HepG2 (cell line): ENCODE measurements at regions not wholly inside any gene's neighbourhood (a gene's known extent, or its start where the extent isn't known, plus 50 kb on each side); places are given as distances from the start of the nearest gene placed in this dataset.

Experiments used
- ATAC-seq: fragments of 200-7000 bp; cut with Tn5 transposase; 3 replicates; pipeline ENCODE4 v1.9.1; 2020; ENCODE audit warnings: mild to moderate bottlenecking, moderate library complexity
- BruUV-seq: library from RNA; stranded (reverse); fragments of 400-500 nt; replicated peaks from 2 replicates; lab custom pipeline; 2021; lab: Mats Ljungman, UMichigan
- CTCF ChIA-PET: fragments of 300-600 bp; formaldehyde crosslinking; extraction: SDS; loops from one replicate; lab custom pipeline; 2021; ENCODE audit warnings: low total read pairs, inconsistent platforms, low intra/inter-chr PET ratio; lab: Yijun Ruan, JAX
- POLR2A ChIA-PET: fragments of 350-600 bp; sonication (Branson Sonifier 250); formaldehyde crosslinking; loops from one replicate; lab custom pipeline; 2020; ENCODE audit warnings: antibody characterized with exemption, inconsistent platforms; lab: Yijun Ruan, JAX
- DNase-seq: peaks from one replicate; pipeline ENCODE4 v3.0.0-alpha.2; 2015; ENCODE audit warnings: low spot score
- FAIRE-seq: peaks from 3 replicates; lab custom pipeline; 2011; peaks lifted over from hg19 to GRCh38; lab: Jason Lieb, UNC
- H2AFZ ChIP-seq: one replicate; pipeline ENCODE4 v1.6.1; 2011; ENCODE audit warnings: low read length, inconsistent platforms
- H3K27ac ChIP-seq: fragments of 300-600 bp; 3 replicates; pipeline ENCODE4 v1.8.0; 2011; ENCODE audit warnings: mixed run types, mild to moderate bottlenecking, mixed read lengths, low read length, inconsistent platforms; ENCODE audit not compliant: insufficient read depth; ENCODE audit errors: extremely low read length
- H3K27me3 ChIP-seq, 2 experiments: fragments of 200-600 bp in 1 of 2; 2 replicates in 1 of 2; 3 replicates in 1 of 2; pipeline versions ENCODE4 v1.6.0 to v1.8.0; 2011; ENCODE audit warnings: low read length in 2 of 2, mild to moderate bottlenecking in 2 of 2, moderate library complexity in 2 of 2, inconsistent platforms in 1 of 2; ENCODE audit not compliant: insufficient read depth in 2 of 2, control insufficient read depth in 1 of 2
- H3K36me3 ChIP-seq, 2 experiments: fragments of 200-600 bp in 1 of 2; replicated peaks in 1 of 2; 2 replicates in 1 of 2; 3 replicates in 1 of 2; pipeline versions ENCODE4 v1.5.1 to v1.8.0; 2011; ENCODE audit warnings: low read length in 2 of 2, inconsistent platforms in 1 of 2; ENCODE audit not compliant: insufficient read depth in 2 of 2, control insufficient read depth in 1 of 2
- H3K4me1 ChIP-seq: 2 replicates; pipeline ENCODE4 v1.5.1; 2012; ENCODE audit warnings: low read length, inconsistent platforms; ENCODE audit not compliant: insufficient read depth
- H3K4me2 ChIP-seq: 2 replicates; pipeline ENCODE4 v1.6.0; 2011; ENCODE audit warnings: low read depth, low read length, inconsistent platforms
- H3K4me3 ChIP-seq, 3 experiments: fragments of 200-600 bp in 1 of 3; sonication (generic), shearing (Covaris generic) in 1 of 3; replicated peaks in 1 of 3; 2 replicates each; pipeline ENCODE4 v1.5.1; 2011 to 2016; ENCODE audit warnings: low read length in 3 of 3, inconsistent platforms in 2 of 3, low read depth in 2 of 3, mild to moderate bottlenecking in 2 of 3, control low read depth in 1 of 3, mixed read lengths in 1 of 3; ENCODE audit not compliant: insufficient read depth in 1 of 3
- H3K79me2 ChIP-seq: one replicate; pipeline ENCODE4 v1.6.1; 2011; ENCODE audit warnings: low read length, inconsistent platforms; ENCODE audit not compliant: insufficient read depth
- H3K9ac ChIP-seq: 2 replicates; pipeline ENCODE4 v1.6.0; 2011; ENCODE audit warnings: mild to moderate bottlenecking, low read depth, low read length, inconsistent platforms; ENCODE audit not compliant: insufficient read depth
- H3K9me3 ChIP-seq: 2 replicates; pipeline ENCODE4 v1.5.1; 2012; ENCODE audit warnings: mild to moderate bottlenecking, low read length
- H4K20me1 ChIP-seq: 2 replicates; pipeline ENCODE4 v1.6.0; 2011; ENCODE audit warnings: inconsistent platforms, mild to moderate bottlenecking, low read length, moderate library complexity; ENCODE audit not compliant: insufficient read depth
- HMG20A ChIP-seq: IDR thresholded peaks from 2 replicates; pipeline ENCODE4 v1.6.1; 2016; ENCODE audit warnings: borderline replicate concordance
- NR2F6 ChIP-seq, 2 experiments: IDR thresholded peaks; 2 replicates each; pipeline ENCODE4 v1.6.1; 2016; ENCODE audit warnings: antibody characterized with exemption in 1 of 2, mild to moderate bottlenecking in 1 of 2
- RORA ChIP-seq: sonication (generic); formaldehyde crosslinking; IDR thresholded peaks from 2 replicates; pipeline ENCODE4 v1.5.0; 2020; ENCODE audit warnings: mild to moderate bottlenecking, missing genetic modification reagents, moderate library complexity
- STAT6 ChIP-seq: sonication (generic); formaldehyde crosslinking; IDR thresholded peaks from 2 replicates; pipeline ENCODE4 v1.4.0; 2020; ENCODE audit warnings: missing genetic modification reagents, mild to moderate bottlenecking, borderline replicate concordance
- ZBED4 ChIP-seq: sonication (generic); formaldehyde crosslinking; IDR thresholded peaks from 2 replicates; pipeline ENCODE4 v1.4.0; 2020; ENCODE audit warnings: missing genetic modification reagents, borderline replicate concordance
- ZNF800 ChIP-seq: sonication (generic); formaldehyde crosslinking; IDR thresholded peaks from 2 replicates; pipeline ENCODE4 v1.4.0; 2020; ENCODE audit warnings: missing genetic modification reagents
- ZNF83 ChIP-seq: sonication (generic); formaldehyde crosslinking; IDR thresholded peaks from 2 replicates; pipeline ENCODE4 v1.4.0; 2020; ENCODE audit warnings: missing genetic modification reagents, mild to moderate bottlenecking, borderline replicate concordance
- WGBS: methylation state at CpG from one replicate; pipeline ENCODE4 v1.1.6; 2017; ENCODE audit warnings: low lambda C conversion rate; 5-methylcytosine and 5-hydroxymethylcytosine counted together
- in situ Hi-C: cut with HindIII; loops from 2 replicates; pipeline ENCODE4 v1.10.0; 2017; ENCODE audit warnings: low pct_unique_long_range_greater_than_20kb; ENCODE audit not compliant: extremely low pct_ligation_motif_present
- intact Hi-C: fragments of 100-400 bp; cut with micrococcal nuclease; formaldehyde crosslinking; loops from one replicate; pipeline ENCODE4 v1.10.0; 2022; ENCODE audit not compliant: unreplicated experiment
- TF ChIP-seq, protein P1 (sequence below): sonication (generic); formaldehyde crosslinking; IDR thresholded peaks from 2 replicates; pipeline ENCODE4 v1.5.0; 2020; ENCODE audit warnings: mild to moderate bottlenecking, missing genetic modification reagents

- TF ChIP-seq ZNF800 (CRISPR knock-in tag) (no peak), STAT6 (no peak), ZNF83 (no peak)
Observed at GRCh38 chr3:11733914-11734313, 90.2 kb upstream of the VGLL4 start (continued).

DNA sequence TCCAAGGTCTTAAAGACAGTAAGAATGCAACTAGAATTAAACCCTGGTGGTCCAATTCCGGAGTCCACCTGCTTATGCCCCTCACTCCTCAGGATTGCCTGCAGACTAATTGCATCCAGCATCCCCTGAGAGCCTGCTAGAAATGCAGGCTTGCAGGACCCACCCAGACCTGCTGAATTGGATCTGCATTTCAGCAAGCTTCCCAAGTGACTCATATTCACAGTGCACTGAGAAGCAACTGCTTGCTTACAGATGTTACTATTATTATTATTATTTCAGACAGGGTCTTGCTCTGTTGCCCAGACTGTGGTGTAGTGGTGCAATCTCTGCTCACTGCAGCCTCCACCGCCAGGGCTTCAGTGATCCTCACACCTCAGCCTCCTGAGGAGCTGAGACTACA, 83.5 kb upstream of the VGLL4 start:
- POLR2A ChIA-PET: no interaction called here
- intact Hi-C loops (no loop called here), in situ Hi-C loops (no loop called here)
- H3K4me2 ChIP-seq: no peak overlapping the region
- TF ChIP-seq NR2F6 (IDR thresholded peaks at IDR 0.05) (no peak), NR2F6 (CRISPR knock-in tag; IDR thresholded peaks at IDR 0.05) (no peak), ZBED4 (no peak), RORA (CRISPR knock-in tag) (no peak), HMG20A (CRISPR knock-in tag) (no peak)
- TF ChIP-seq, protein P1, sequence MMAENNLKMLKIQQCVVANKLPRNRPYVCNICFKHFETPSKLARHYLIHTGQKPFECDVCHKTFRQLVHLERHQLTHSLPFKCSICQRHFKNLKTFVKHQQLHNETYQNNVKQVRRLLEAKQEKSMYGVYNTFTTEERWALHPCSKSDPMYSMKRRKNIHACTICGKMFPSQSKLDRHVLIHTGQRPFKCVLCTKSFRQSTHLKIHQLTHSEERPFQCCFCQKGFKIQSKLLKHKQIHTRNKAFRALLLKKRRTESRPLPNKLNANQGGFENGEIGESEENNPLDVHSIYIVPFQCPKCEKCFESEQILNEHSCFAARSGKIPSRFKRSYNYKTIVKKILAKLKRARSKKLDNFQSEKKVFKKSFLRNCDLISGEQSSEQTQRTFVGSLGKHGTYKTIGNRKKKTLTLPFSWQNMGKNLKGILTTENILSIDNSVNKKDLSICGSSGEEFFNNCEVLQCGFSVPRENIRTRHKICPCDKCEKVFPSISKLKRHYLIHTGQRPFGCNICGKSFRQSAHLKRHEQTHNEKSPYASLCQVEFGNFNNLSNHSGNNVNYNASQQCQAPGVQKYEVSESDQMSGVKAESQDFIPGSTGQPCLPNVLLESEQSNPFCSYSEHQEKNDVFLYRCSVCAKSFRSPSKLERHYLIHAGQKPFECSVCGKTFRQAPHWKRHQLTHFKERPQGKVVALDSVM: no peak
- ATAC-seq: no peak
- WGBS: 50% methylated on average over 2 of the region's 2 CpGs
- no peaks in the 10 kb centered on the region for H3K9me3 ChIP-seq
- no TSS peak for BruUV-seq
- no peak for DNase-seq
- no peak overlapping the region for H3K27ac ChIP-seq
- H3K79me2 ChIP-seq: no peaks in the 10 kb centered on the region
- H3K4me3 ChIP-seq: no peak overlapping the region
- no peak overlapping the region for H3K9ac ChIP-seq
- peaks cover 1% of the 10 kb centered on the region for H3K4me1 ChIP-seq
- peaks cover 2 to 24% of the 10 kb centered on the region in 2 experiments; a peak in 2 of 5 replicates for H3K27me3 ChIP-seq
- no peak for FAIRE-seq
- no peaks in the 10 kb centered on the region for H3K36me3 ChIP-seq
- H4K20me1 ChIP-seq: no peaks in the 10 kb centered on the region
- CTCF ChIA-PET: no interaction called here
- H2AFZ ChIP-seq: no peak overlapping the region
